AG04450 (cell line): ENCODE measurements at regions not wholly inside any gene's neighbourhood (a gene's known extent, or its start where the extent isn't known, plus 50 kb on each side); places are given as distances from the start of the nearest gene placed in this dataset.
"Not testable (repeated sequence)": the region's sequence is repeated elsewhere in the genome, so short reads cannot be mapped to it uniquely, and the experiment has no call there.

Source experiments
- CTCF ChIA-PET: fragments of 300-600, 350-600 bp; formaldehyde crosslinking; extraction: SDS; loops from one replicate; lab custom pipeline; 2022; ENCODE audit warnings: antibody characterized with exemption, inconsistent platforms; lab: Charles Lee
- POLR2A ChIA-PET: fragments of 350-600 bp; formaldehyde crosslinking; extraction: SDS; loops from one replicate; lab custom pipeline; 2021; ENCODE audit warnings: antibody characterized with exemption, inconsistent platforms; lab: Yijun Ruan, JAX
- DNase-seq: peaks from one replicate; pipeline ENCODE4 v3.0.0-alpha.2; 2011; ENCODE audit warnings: low read depth, low spot score
- H3K27ac ChIP-seq: one replicate; pipeline ENCODE4 v1.5.1; 2012; ENCODE audit warnings: low read depth, low read length, control low read depth
- H3K27me3 ChIP-seq: one replicate; pipeline ENCODE4 v1.6.0; 2012; ENCODE audit warnings: low read length; ENCODE audit not compliant: control insufficient read depth, insufficient read depth
- H3K4me3 ChIP-seq: 2 replicates; pipeline ENCODE4 v1.5.1; 2011; ENCODE audit warnings: mild to moderate bottlenecking, low read depth, low read length, control low read depth
- H3K9me3 ChIP-seq: 2 replicates; pipeline ENCODE4 v1.5.1; 2012; ENCODE audit warnings: low read length; ENCODE audit not compliant: control insufficient read depth, insufficient read depth
- CTCF ChIP-seq: IDR thresholded peaks from 2 replicates; pipeline ENCODE4 v1.5.1; 2011; ENCODE audit warnings: low read depth, low read length, control low read depth, inconsistent platforms

- Histone ChIP-seq H3K27ac (no peak overlapping the region), H3K4me3 (no peak overlapping the region), H3K9me3 (peaks cover 9% of the 10 kb centered on the region), H3K27me3 (no peaks in the 10 kb centered on the region)
- TF ChIP-seq CTCF, result no peak
- no peak for DNase-seq
- ChIA-PET CTCF (no interaction called here), POLR2A (no interaction called here)
Observed at GRCh38 chr17:5922476-5922875, 147.7 kb upstream of the WSCD1 start.

- Histone ChIP-seq H3K4me3 (no peak overlapping the region), H3K9me3 (peaks cover 5% of the 10 kb centered on the region), H3K27ac (no peak overlapping the region), H3K27me3 (no peaks in the 10 kb centered on the region)
- no peak for DNase-seq
- ChIA-PET CTCF (no interaction called here), POLR2A (no interaction called here)
- TF ChIP-seq CTCF, result no peak
Observed at GRCh38 chr17:5929721-5930120, 140.5 kb upstream of the WSCD1 start.

GRCh38 chr17:5930555-5930954 is 139.6 kb upstream of the WSCD1 start:
- H3K27me3 ChIP-seq, POLR2A ChIA-PET, DNase-seq, CTCF ChIA-PET, H3K4me3 ChIP-seq, H3K9me3 ChIP-seq, H3K27ac ChIP-seq: not testable (repeated sequence)

- Histone ChIP-seq H3K4me3 (no peak overlapping the region), H3K27ac (no peak overlapping the region), H3K27me3 (no peaks in the 10 kb centered on the region), H3K9me3 (peaks cover 5% of the 10 kb centered on the region)
- DNase-seq, result no peak
- ChIA-PET CTCF (no interaction called here), POLR2A (no interaction called here)
- TF ChIP-seq CTCF, result no peak
Observed at GRCh38 chr17:5931616-5932015, 138.6 kb upstream of the WSCD1 start.

- no peaks in the 10 kb centered on the region for H3K27me3 ChIP-seq
- no peak for DNase-seq
- no peak overlapping the region for H3K27ac ChIP-seq
- no peak for TF ChIP-seq CTCF
- no peak overlapping the region for H3K4me3 ChIP-seq
- POLR2A ChIA-PET, result no interaction called here
- peaks cover 5% of the 10 kb centered on the region for H3K9me3 ChIP-seq
- CTCF ChIA-PET, result no interaction called here
Observed at GRCh38 chr17:5933430-5933829, 136.7 kb upstream of the WSCD1 start.

- ChIA-PET POLR2A (no interaction called here), CTCF (no interaction called here)
- no peak for TF ChIP-seq CTCF
- Histone ChIP-seq H3K9me3 (no peaks in the 10 kb centered on the region; the same call in 1 of the 2 replicates), H3K27me3 (no peaks in the 10 kb centered on the region), H3K27ac (no peak overlapping the region), H3K4me3 (no peak overlapping the region)
- no peak for DNase-seq
Observed at GRCh38 chr17:5941258-5941657, 128.9 kb upstream of the WSCD1 start.
